HG02970 (cell line): ENCODE measurements at regions not wholly inside any gene's neighbourhood (a gene's known extent, or its start where the extent isn't known, plus 50 kb on each side); places are given as distances from the start of the nearest gene placed in this dataset.

Source experiments
- ATAC-seq: cut with Tn5 transposase; IDR thresholded peaks from one replicate; pipeline ENCODE4 v1.9.1; 2021; ENCODE audit warnings: mild to moderate bottlenecking, moderate library complexity, moderate number of reproducible peaks; ENCODE audit not compliant: unreplicated experiment, low FRiP score

DNA sequence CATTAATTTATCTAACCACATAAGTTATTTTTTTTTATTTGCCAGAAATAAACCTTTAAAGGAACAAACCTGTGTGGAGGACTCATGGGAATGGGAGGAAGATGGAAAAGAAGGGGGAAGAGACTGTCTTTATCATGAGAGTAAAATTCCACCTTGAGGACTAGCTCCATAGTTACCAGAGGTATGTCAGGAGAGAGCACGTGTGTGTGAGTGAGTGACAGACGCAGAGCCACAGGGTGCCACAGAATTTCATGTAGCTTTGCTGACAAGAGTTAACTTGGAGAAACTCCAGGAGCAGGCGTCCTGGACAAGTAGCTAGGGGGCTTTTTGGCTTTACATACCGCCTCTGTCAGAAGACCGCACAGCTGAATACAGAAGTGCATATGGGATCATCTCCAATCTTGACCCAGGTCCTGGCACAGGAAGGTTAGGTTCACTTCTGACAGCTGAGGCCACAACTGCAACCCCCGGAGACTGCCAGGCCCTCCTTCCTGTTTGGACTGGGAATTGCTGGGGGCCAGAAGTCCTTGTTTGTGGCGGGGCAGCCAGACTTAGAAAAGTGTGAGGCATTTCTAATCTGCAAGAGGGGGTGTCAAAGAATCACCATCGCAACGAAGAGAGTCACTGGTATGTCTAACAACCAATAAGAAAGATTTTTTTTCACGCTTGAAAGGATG is 197.8 kb upstream of the TPM1 start:
- no peak for ATAC-seq

- ATAC-seq = no peak
Measured at GRCh38 chr15:62845241-62846126, 197.1 kb upstream of the TPM1 start.

GRCh38 chr15:62846131-62846804 is 196.3 kb upstream of the TPM1 start:
- ATAC-seq = no peak

DNA sequence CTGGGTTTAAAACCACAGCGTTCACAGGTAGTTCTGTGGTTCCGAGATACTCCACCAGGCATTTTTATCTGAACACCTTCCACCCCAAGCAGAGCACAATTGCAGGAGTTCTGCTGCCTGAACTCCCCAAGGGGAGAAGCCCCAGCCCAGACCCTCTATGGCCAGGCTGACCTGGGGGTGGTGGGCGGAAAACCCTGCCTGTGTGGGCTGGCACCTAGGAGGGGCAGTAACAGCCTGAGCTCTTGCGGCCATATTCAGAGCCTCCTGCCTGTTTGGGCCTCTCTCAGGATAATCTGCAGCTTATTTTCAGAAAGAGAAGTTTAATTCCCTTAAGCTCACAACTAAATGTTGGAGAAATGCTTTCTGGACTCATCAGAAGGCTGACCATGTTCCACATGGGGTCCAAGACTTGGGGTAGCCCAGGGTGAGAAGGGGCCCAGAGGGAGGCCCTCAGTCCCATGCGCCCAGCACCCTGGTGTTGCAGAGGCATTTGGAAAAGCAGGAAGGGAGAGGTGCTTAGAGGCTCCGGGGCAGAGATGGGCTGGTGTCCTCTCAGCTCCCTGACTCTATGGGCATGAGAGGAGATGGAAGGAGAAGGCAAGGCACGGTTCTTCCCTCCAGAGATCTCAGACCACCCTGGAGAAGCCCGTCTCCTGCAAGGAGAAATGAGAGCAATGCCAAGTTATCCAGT is 195.6 kb upstream of the TPM1 start:
- ATAC-seq = no peak

DNA sequence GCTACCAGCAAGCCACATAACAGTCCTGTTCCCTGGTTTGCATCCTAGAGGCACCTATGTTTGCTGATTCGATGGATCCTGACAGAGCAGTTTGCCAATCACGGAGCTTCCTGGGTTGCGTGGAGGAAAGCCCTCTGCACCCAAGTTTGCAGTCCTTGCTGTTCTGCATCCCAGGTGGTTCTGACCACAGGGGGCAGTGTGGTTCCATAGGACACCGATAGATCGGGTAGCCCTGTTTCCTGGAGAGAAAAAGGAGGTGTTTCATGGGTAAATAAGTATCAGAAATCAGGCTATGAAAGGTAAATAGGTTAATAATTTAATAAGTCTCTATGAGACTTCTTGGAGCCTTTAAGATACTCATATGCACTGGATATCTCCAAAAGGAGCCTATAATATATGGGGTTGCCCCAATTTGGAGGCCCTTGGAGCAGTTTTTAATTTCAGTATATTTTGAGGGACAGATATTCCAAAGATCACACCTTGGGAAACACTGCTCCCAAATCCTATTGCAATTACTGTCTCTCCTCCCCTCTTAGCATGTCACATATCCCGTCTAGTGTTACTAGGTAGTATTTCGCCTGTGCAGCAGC is 194.6 kb upstream of the TPM1 start:
- ATAC-seq = no peak

DNA sequence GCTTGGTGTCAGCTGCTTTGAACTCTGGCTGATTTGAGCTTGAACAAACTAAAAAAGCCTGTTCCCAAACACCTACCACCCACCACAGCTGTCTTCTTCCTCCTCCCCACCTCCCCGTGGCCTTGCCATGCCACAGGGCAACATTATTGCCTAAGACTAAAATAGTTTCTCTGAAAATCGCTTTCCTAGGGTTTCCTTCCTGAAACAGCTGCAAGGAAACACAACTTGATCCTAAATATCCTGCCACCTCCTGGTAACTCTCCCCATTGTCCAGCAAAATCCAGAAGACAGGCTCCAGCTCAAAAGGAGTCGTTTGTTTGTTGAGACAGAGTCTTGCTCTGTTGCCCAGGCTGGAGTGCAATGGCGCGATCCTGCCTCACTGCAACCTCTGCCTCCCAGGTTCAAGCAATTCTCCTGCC is 193.9 kb upstream of the TPM1 start:
- ATAC-seq = no peak

DNA sequence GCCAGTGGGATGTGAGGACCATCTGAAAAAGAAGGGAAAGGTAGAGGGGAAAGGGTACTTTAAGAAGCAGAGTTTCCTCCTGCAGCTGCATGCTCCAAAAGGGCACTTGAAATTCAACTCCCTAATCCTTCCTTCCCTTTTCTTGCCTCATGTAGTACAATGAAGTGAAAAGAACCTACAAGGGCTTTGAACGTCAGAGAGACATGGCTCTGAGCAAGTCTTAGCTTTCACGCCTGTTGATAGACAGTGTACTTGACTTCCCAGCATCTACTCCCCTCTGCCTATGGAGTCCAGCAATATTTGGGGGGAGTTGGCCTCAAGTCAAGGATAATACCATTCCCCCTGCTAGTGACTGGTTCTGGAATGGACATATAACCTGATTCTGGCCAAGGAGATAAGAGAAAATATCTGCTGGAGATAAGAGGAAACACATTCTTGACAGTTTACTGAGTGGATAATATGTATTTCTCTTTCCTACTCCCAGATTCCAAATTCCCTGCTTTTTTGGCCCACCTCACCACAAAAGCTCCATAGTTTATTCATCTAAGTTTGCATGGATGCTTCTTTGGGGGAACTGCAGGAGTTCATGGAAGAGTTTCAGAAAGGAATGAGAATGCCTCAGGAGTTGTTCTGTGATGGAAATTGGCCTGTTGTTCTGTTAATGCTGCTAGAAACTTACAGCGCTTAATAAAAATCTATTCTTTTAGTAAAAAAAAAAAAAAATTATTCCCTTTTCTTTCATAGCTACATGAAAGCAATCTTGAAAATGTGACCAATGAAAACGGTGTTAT is 193.0 kb upstream of the TPM1 start:
- ATAC-seq = no peak

DNA sequence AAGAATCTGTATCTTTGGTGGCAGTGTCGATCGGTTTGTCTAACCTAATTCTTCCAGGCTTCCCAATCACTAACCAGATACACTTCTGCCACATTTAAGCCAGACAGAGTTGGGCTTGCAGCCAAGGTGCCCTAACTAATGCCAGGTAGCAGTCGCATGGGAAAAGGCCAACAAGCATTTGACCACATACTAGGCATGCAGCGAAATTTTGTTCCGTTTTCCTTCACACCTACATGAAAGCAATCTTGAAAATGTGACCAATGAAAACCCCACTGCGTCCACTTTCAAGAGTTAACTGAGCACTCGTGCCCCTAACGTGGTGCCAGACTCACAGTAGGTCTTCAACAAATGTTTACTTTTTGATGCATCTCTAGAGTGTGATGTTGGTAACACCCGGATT is 192.2 kb upstream of the TPM1 start:
- ATAC-seq = no peak

GRCh38 chr15:62850791-62851291 is 191.7 kb upstream of the TPM1 start:
- ATAC-seq = no peak

GRCh38 chr15:62853114-62853840 is 189.3 kb upstream of the TPM1 start:
- no peak for ATAC-seq

- ATAC-seq = no peak
Measured at GRCh38 chr15:62853841-62854225, 188.7 kb upstream of the TPM1 start.

- ATAC-seq = no peak
Measured at GRCh38 chr15:62854420-62855084, 188.0 kb upstream of the TPM1 start.

DNA sequence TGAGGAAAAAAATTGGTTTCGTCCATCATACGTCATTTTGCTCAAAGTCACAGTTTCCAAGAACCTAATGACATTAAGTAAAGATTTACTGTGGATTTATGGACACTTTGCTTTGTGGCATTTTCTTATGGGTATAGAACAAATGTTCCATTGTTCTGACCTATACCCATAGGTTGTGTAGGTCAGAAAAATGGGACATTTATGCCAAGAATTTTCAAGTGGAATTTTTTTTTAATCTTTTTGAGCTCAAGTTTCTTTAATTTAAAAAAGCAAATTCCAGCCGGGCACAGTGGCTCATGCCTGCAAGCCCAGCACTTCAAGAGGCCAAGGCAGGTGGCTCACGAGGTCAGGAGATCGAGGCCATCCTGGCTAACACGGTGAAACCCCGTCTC is 187.5 kb upstream of the TPM1 start:
- no peak for ATAC-seq

- ATAC-seq = no peak
Measured at GRCh38 chr15:62856466-62857246, 185.9 kb upstream of the TPM1 start.

DNA sequence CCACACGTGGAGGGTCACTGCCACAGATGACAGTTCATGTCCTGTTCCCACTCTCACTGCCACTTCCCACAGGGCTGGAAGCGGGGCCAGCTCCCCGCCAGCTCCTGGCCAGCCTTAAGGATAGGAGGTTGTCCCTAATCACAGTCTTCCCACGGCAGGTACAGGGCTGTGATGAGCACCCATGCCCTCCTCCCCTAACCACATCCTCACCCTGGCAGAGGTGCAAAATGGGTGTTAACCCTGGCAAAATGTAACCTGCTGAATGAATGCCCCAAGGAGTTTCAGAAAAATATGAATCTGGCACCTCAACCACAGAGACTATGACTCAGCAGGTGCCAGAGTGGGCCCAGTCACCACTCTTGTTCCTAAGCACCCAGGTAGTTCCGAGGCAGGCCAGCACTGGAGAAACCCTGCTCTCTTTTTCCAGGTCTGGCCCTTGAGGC is 185.1 kb upstream of the TPM1 start:
- no peak for ATAC-seq

GRCh38 chr15:62858343-62858742 is 184.2 kb upstream of the TPM1 start:
- ATAC-seq = no peak

DNA sequence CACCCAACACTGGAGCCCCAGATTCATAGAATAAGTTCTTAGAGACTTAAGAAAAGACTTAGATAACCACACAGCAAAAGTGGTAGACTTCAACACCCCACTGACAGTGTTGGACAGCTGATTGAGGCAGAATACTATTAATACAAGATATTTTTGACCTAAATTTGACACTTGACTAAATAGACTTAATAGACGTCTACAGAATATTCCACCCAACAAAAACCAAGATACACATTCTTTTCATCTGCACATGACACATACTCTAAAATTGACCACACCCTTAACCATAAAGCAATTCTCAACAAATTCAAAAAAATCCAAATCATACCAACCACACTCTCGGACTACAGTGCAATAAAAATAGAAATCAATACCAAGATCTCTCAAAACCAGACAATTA is 179.8 kb upstream of the TPM1 start:
- ATAC-seq = no peak
